HUES6 (cell line): ENCODE measurements at regions not wholly inside any gene's neighbourhood (a gene's known extent, or its start where the extent isn't known, plus 50 kb on each side); places are given as distances from the start of the nearest gene placed in this dataset.
"Not testable (repeated sequence)": the region's sequence is repeated elsewhere in the genome, so short reads cannot be mapped to it uniquely, and the experiment has no call there.

ENCODE experiments used
- H3K27ac ChIP-seq: 2 replicates; pipeline ENCODE4 v1.7.0; 2013; ENCODE audit warnings: low read depth, mild to moderate bottlenecking, low read length, inconsistent platforms
- H3K27me3 ChIP-seq: 2 replicates; pipeline ENCODE4 v1.6.1; 2013; ENCODE audit warnings: low read length; ENCODE audit not compliant: control insufficient read depth, insufficient read depth
- H3K36me3 ChIP-seq: 2 replicates; pipeline ENCODE4 v1.6.1; 2013; ENCODE audit warnings: low read length; ENCODE audit not compliant: control insufficient read depth, insufficient read depth
- H3K4me1 ChIP-seq: 2 replicates; pipeline ENCODE4 v1.6.1; 2013; ENCODE audit warnings: low read length; ENCODE audit not compliant: control insufficient read depth, insufficient read depth
- H3K4me3 ChIP-seq: 2 replicates; pipeline ENCODE4 v1.5.1; 2013; ENCODE audit warnings: low read depth, low read length
- H3K9ac ChIP-seq: one replicate; pipeline ENCODE4 v1.6.1; 2013; ENCODE audit warnings: mild to moderate bottlenecking, low read length
- H3K9me3 ChIP-seq: 2 replicates; pipeline ENCODE4 v1.6.1; 2013; ENCODE audit warnings: low read depth, low read length; ENCODE audit not compliant: control insufficient read depth, insufficient read depth

GRCh38 chr7:37601321-37601720 is 82.2 kb upstream of the GPR141 start:
- Histone ChIP-seq H3K27me3 (no peaks in the 10 kb centered on the region), H3K4me3 (no peak overlapping the region), H3K36me3 (no peaks in the 10 kb centered on the region), H3K4me1 (no peaks in the 10 kb centered on the region), H3K27ac (no peak overlapping the region), H3K9me3 (no peaks in the 10 kb centered on the region), H3K9ac (no peak overlapping the region)

GRCh38 chr7:37604078-37604477 is 79.5 kb upstream of the GPR141 start:
- no peaks in the 10 kb centered on the region for H3K36me3 ChIP-seq
- no peak overlapping the region for H3K4me3 ChIP-seq
- H3K4me1 ChIP-seq, result no peaks in the 10 kb centered on the region
- no peaks in the 10 kb centered on the region for H3K9me3 ChIP-seq
- H3K9ac ChIP-seq, result no peak overlapping the region
- H3K27ac ChIP-seq, result no peak overlapping the region
- H3K27me3 ChIP-seq, result no peaks in the 10 kb centered on the region

GRCh38 chr7:37617406-37617805 is 66.2 kb upstream of the GPR141 start:
- H3K36me3 ChIP-seq, H3K27me3 ChIP-seq, H3K9me3 ChIP-seq, H3K4me1 ChIP-seq, H3K27ac ChIP-seq: not testable (repeated sequence)
- peak overlapping the region; percentile 47 for H3K9ac ChIP-seq
- peak overlapping the region; percentile 72; the same call in 1 of the 2 replicates for H3K4me3 ChIP-seq

GRCh38 chr7:37633048-37633447 is 50.5 kb upstream of the GPR141 start:
- no peak overlapping the region for H3K9ac ChIP-seq
- no peaks in the 10 kb centered on the region for H3K4me1 ChIP-seq
- H3K9me3 ChIP-seq, result peaks cover 9% of the 10 kb centered on the region
- H3K4me3 ChIP-seq, result no peak overlapping the region
- no peaks in the 10 kb centered on the region for H3K27me3 ChIP-seq
- H3K27ac ChIP-seq, result no peak overlapping the region
- no peaks in the 10 kb centered on the region for H3K36me3 ChIP-seq
